HEK293T (cell line): ENCODE measurements at regions not wholly inside any gene's neighbourhood (a gene's known extent, or its start where the extent isn't known, plus 50 kb on each side); places are given as distances from the start of the nearest gene placed in this dataset.

Experiments used
- CTCF ChIA-PET: fragments of 350-600 bp; formaldehyde crosslinking; extraction: SDS; loops from one replicate; lab custom pipeline; 2021; ENCODE audit warnings: antibody characterized with exemption, inconsistent platforms; lab: Yijun Ruan, JAX
- POLR2A ChIA-PET: fragments of 350-600 bp; formaldehyde crosslinking; extraction: SDS; loops from one replicate; lab custom pipeline; 2020; ENCODE audit warnings: antibody characterized with exemption, inconsistent platforms; lab: Yijun Ruan, JAX
- DNase-seq: peaks from one replicate; pipeline ENCODE4 v3.0.0; 2012; ENCODE audit warnings: mixed read lengths; ENCODE audit errors: extremely low spot score
- ARNT ChIP-seq: fragments of 450-650 bp; IDR thresholded peaks from 2 replicates; pipeline ENCODE4 v1.6.1; 2017; ENCODE audit warnings: mild to moderate bottlenecking
- BHLHE40 ChIP-seq: fragments of 450-650 bp; IDR thresholded peaks from 2 replicates; pipeline ENCODE4 v1.6.1; 2016; ENCODE audit warnings: mild to moderate bottlenecking, moderate library complexity, borderline replicate concordance
- CTBP1 ChIP-seq: fragments of 450-650 bp; IDR thresholded peaks from 2 replicates; pipeline ENCODE4 v1.6.1; 2016; ENCODE audit warnings: borderline replicate concordance
- ELF4 ChIP-seq: fragments of 450-650 bp; IDR thresholded peaks from 2 replicates; pipeline ENCODE4 v1.6.1; 2017; ENCODE audit warnings: antibody characterized with exemption
- FOXA1 ChIP-seq: fragments of 450-650 bp; IDR thresholded peaks from 2 replicates; pipeline ENCODE4 v1.6.1; 2016; ENCODE audit warnings: mild to moderate bottlenecking
- FOXK2 ChIP-seq: fragments of 450-650 bp; IDR thresholded peaks from 2 replicates; pipeline ENCODE4 v1.6.1; 2016; ENCODE audit warnings: mild to moderate bottlenecking
- FOXM1 ChIP-seq: fragments of 450-650 bp; IDR thresholded peaks from 2 replicates; pipeline ENCODE4 v1.6.1; 2017; ENCODE audit warnings: mild to moderate bottlenecking, borderline replicate concordance
- HDGF ChIP-seq: fragments of 450-650 bp; IDR thresholded peaks from 2 replicates; pipeline ENCODE4 v1.6.1; 2017; ENCODE audit warnings: antibody characterized with exemption, borderline replicate concordance
- L3MBTL2 ChIP-seq: fragments of 450-650 bp; conservative IDR thresholded peaks from 2 replicates; pipeline ENCODE4 v1.6.1; 2016; ENCODE audit warnings: mild to moderate bottlenecking
- LEF1 ChIP-seq: fragments of 450-650 bp; IDR thresholded peaks from 2 replicates; pipeline ENCODE4 v1.6.1; 2017; ENCODE audit warnings: mild to moderate bottlenecking, borderline replicate concordance
- NFRKB ChIP-seq: fragments of 450-650 bp; IDR thresholded peaks from 2 replicates; pipeline ENCODE4 v1.6.1; 2016; ENCODE audit warnings: mild to moderate bottlenecking, moderate library complexity
- PKNOX1 ChIP-seq: fragments of 450-650 bp; IDR thresholded peaks from 2 replicates; pipeline ENCODE4 v1.6.1; 2016
- SP1 ChIP-seq: fragments of 450-650 bp; IDR thresholded peaks from 2 replicates; pipeline ENCODE4 v1.6.1; 2017
- SUZ12 ChIP-seq: fragments of 450-650 bp; IDR thresholded peaks from 2 replicates; pipeline ENCODE4 v1.6.1; 2016; ENCODE audit warnings: mild to moderate bottlenecking
- TARDBP ChIP-seq: fragments of 450-650 bp; IDR thresholded peaks from 2 replicates; pipeline ENCODE4 v1.6.1; 2016
- ZNF384 ChIP-seq: fragments of 450-650 bp; IDR thresholded peaks from 2 replicates; pipeline ENCODE4 v1.6.1; 2016

- DNase-seq: no peak
- ChIA-PET CTCF (interaction anchor here (0.6 kb wide), 1 partner anchor 475 kb away, joined by 3 read pairs; no protein-coding TSS in a partner anchor), POLR2A (no interaction called here)
- TF ChIP-seq TARDBP: no peak
- no peak for TF ChIP-seq L3MBTL2
- TF ChIP-seq CTBP1: no peak
- no peak for TF ChIP-seq FOXK2
- no peak for TF ChIP-seq BHLHE40
- no peak for TF ChIP-seq PKNOX1
- TF ChIP-seq LEF1: no peak
- TF ChIP-seq NFRKB: no peak
- TF ChIP-seq ARNT: no peak
- no peak for TF ChIP-seq HDGF
- no peak for TF ChIP-seq ELF4
- TF ChIP-seq SP1: no peak
- TF ChIP-seq SUZ12: no peak
- TF ChIP-seq FOXM1: no peak
- no peak for TF ChIP-seq ZNF384
Measured at GRCh38 chr6:128806261-128806660, 76.7 kb upstream of the LAMA2 start.

GRCh38 chr6:128803911-128804310 is 79.0 kb upstream of the LAMA2 start:
- TF ChIP-seq PKNOX1 (no peak), SUZ12 (no peak), FOXM1 (no peak), FOXK2 (no peak), BHLHE40 (no peak), SP1 (no peak), L3MBTL2 (no peak), NFRKB (no peak), TARDBP (no peak), LEF1 (no peak), ARNT (no peak), ZNF384 (no peak), HDGF (no peak), FOXA1 (no peak), ELF4 (no peak), CTBP1 (no peak)
- DNase-seq: no peak
- POLR2A ChIA-PET: no interaction called here
- CTCF ChIA-PET: no interaction called here

- ChIA-PET CTCF (no interaction called here), POLR2A (no interaction called here)
- no peak for DNase-seq
- no peak for TF ChIP-seq FOXM1
- TF ChIP-seq SP1: no peak
- TF ChIP-seq L3MBTL2: no peak
Measured at GRCh38 chr6:128801621-128802020, 81.3 kb upstream of the LAMA2 start.

GRCh38 chr6:128784266-128784665 is 98.7 kb upstream of the LAMA2 start:
- POLR2A ChIA-PET: no interaction called here
- no peak for TF ChIP-seq ELF4
- no peak for TF ChIP-seq BHLHE40
- TF ChIP-seq FOXA1: no peak
- no peak for TF ChIP-seq LEF1
- TF ChIP-seq ARNT: no peak
- no peak for TF ChIP-seq TARDBP
- TF ChIP-seq SP1: no peak
- TF ChIP-seq ZNF384: no peak
- no peak for TF ChIP-seq SUZ12
- no peak for TF ChIP-seq CTBP1
- no peak for TF ChIP-seq NFRKB
- no peak for TF ChIP-seq FOXK2
- TF ChIP-seq FOXM1: no peak
- no peak for TF ChIP-seq HDGF
- TF ChIP-seq L3MBTL2: no peak
- no peak for TF ChIP-seq PKNOX1
- CTCF ChIA-PET: no interaction called here
- no peak for DNase-seq

GRCh38 chr6:128768187-128768586 is 114.8 kb upstream of the LAMA2 start:
- no peak for TF ChIP-seq TARDBP
- no peak for TF ChIP-seq ZNF384
- no peak for TF ChIP-seq SP1
- TF ChIP-seq HDGF: no peak
- TF ChIP-seq FOXK2: no peak
- TF ChIP-seq ELF4: no peak
- TF ChIP-seq PKNOX1: no peak
- TF ChIP-seq FOXM1: no peak
- TF ChIP-seq NFRKB: no peak
- no peak for TF ChIP-seq LEF1
- TF ChIP-seq CTBP1: no peak
- TF ChIP-seq SUZ12: no peak
- TF ChIP-seq BHLHE40: no peak
- no peak for TF ChIP-seq ARNT
- TF ChIP-seq FOXA1: no peak
- TF ChIP-seq L3MBTL2: no peak
- ChIA-PET CTCF (no interaction called here), POLR2A (no interaction called here)
- DNase-seq: no peak

- no peak for TF ChIP-seq LEF1
- TF ChIP-seq FOXA1: no peak
- TF ChIP-seq SUZ12: no peak
- no peak for TF ChIP-seq L3MBTL2
- TF ChIP-seq SP1: no peak
- TF ChIP-seq FOXK2: no peak
- no peak for TF ChIP-seq HDGF
- TF ChIP-seq FOXM1: no peak
- TF ChIP-seq ELF4: no peak
- TF ChIP-seq ARNT: no peak
- no peak for TF ChIP-seq PKNOX1
- TF ChIP-seq CTBP1: no peak
- TF ChIP-seq ZNF384: no peak
- TF ChIP-seq TARDBP: no peak
- TF ChIP-seq BHLHE40: no peak
- TF ChIP-seq NFRKB: no peak
- no peak for DNase-seq
- ChIA-PET CTCF (no interaction called here), POLR2A (no interaction called here)
Measured at GRCh38 chr6:128767705-128768104, 115.2 kb upstream of the LAMA2 start.
